DND-41 (cell line): ENCODE measurements at regions not wholly inside any gene's neighbourhood (a gene's known extent, or its start where the extent isn't known, plus 50 kb on each side); places are given as distances from the start of the nearest gene placed in this dataset.

Source experiments
- EZH2 ChIP-seq: IDR thresholded peaks from 3 replicates; pipeline ENCODE4 v1.6.1; 2012; ENCODE audit warnings: borderline replicate concordance, low read depth, mild to moderate bottlenecking, moderate library complexity, low read length, inconsistent platforms; ENCODE audit not compliant: severe bottlenecking
- TF ChIP-seq, protein P1 (sequence below): IDR thresholded peaks from 2 replicates; pipeline ENCODE4 v1.5.1; 2012; ENCODE audit warnings: borderline replicate concordance, low read length, moderate library complexity, mild to moderate bottlenecking; ENCODE audit not compliant: poor library complexity, severe bottlenecking; ENCODE audit errors: extremely low read depth

DNA sequence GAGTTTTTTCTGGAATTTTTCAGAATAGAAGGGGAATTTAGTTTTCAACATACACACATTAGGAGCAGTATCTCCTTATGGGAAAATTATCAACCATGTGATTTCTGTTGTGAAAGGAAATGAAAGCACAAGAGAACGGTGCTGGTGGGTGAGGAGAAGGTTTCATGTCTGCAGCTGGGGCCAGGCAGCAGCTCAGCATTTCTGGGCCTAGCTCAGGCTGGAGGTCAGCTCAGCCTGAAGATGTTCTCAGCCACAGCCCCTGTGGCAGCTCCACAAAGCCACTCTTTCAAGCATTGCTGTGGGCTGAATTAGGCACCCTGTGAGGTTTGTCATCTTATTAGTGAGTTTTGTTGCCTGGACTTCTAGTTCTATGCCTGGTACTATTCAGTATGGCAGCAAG is 90.3 kb downstream of the DIRAS2 start:
- TF ChIP-seq, protein P1, sequence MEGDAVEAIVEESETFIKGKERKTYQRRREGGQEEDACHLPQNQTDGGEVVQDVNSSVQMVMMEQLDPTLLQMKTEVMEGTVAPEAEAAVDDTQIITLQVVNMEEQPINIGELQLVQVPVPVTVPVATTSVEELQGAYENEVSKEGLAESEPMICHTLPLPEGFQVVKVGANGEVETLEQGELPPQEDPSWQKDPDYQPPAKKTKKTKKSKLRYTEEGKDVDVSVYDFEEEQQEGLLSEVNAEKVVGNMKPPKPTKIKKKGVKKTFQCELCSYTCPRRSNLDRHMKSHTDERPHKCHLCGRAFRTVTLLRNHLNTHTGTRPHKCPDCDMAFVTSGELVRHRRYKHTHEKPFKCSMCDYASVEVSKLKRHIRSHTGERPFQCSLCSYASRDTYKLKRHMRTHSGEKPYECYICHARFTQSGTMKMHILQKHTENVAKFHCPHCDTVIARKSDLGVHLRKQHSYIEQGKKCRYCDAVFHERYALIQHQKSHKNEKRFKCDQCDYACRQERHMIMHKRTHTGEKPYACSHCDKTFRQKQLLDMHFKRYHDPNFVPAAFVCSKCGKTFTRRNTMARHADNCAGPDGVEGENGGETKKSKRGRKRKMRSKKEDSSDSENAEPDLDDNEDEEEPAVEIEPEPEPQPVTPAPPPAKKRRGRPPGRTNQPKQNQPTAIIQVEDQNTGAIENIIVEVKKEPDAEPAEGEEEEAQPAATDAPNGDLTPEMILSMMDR, result no peak
- no peak for TF ChIP-seq EZH2
